Endothelial cell of umbilical vein (primary cell): ENCODE measurements at regions not wholly inside any gene's neighbourhood (a gene's known extent, or its start where the extent isn't known, plus 50 kb on each side); places are given as distances from the start of the nearest gene placed in this dataset.

Experiments used
- BruUV-seq: library from RNA; stranded (reverse); fragments of 400-500 nt; replicated peaks from 2 replicates; lab custom pipeline; 2021; lab: Mats Ljungman, UMichigan
- CTCF ChIA-PET: fragments of 300-600, 350-600 bp; sonication (Branson Sonifier 250); formaldehyde crosslinking; loops from one replicate; lab custom pipeline; 2021; ENCODE audit warnings: antibody characterized with exemption, inconsistent platforms; lab: Charles Lee
- POLR2A ChIA-PET: fragments of 300-600, 350-600 bp; sonication (Branson Sonifier 250); formaldehyde crosslinking; loops from one replicate; lab custom pipeline; 2021; ENCODE audit warnings: antibody characterized with exemption, inconsistent platforms; lab: Charles Lee
- DNase-seq: peaks from one replicate; pipeline ENCODE4 v3.0.0-alpha.2; 2011; ENCODE audit warnings: low read depth, low spot score
- FAIRE-seq: peaks from 2 replicates; lab custom pipeline; 2011; peaks lifted over from hg19 to GRCh38; lab: Jason Lieb, UNC
- H2AFZ ChIP-seq: 2 replicates; pipeline ENCODE4 v1.6.0; 2012; ENCODE audit warnings: low read depth, low read length, control low read depth, inconsistent platforms
- H3K27ac ChIP-seq: 2 replicates; pipeline ENCODE4 v1.5.1; 2011; ENCODE audit warnings: low read depth, mild to moderate bottlenecking, control low read depth, low read length, moderate library complexity; ENCODE audit not compliant: insufficient read depth
- H3K27me3 ChIP-seq, 2 experiments: 2 replicates each; pipeline versions ENCODE4 v1.6.0 to v1.6.1; 2011; ENCODE audit warnings: low read length in 2 of 2, mixed read lengths in 1 of 2; ENCODE audit not compliant: control insufficient read depth in 2 of 2, insufficient read depth in 2 of 2
- H3K36me3 ChIP-seq, 2 experiments: 2 replicates in 1 of 2; 3 replicates in 1 of 2; pipeline ENCODE4 v1.5.1; 2011; ENCODE audit warnings: low read length in 2 of 2, mild to moderate bottlenecking in 1 of 2, moderate library complexity in 1 of 2; ENCODE audit not compliant: control insufficient read depth in 2 of 2, insufficient read depth in 2 of 2; ENCODE audit errors: extremely low read depth in 1 of 2
- H3K4me1 ChIP-seq: 3 replicates; pipeline ENCODE4 v1.5.1; 2011; ENCODE audit warnings: mild to moderate bottlenecking, low read length; ENCODE audit not compliant: control insufficient read depth, insufficient read depth; ENCODE audit errors: extremely low read depth
- H3K4me2 ChIP-seq: 2 replicates; pipeline ENCODE4 v1.6.1; 2011; ENCODE audit warnings: low read length, control low read depth, mixed read lengths; ENCODE audit not compliant: insufficient read depth
- H3K4me3 ChIP-seq, 3 experiments: fragments of 200-600 bp in 1 of 3; sonication (generic), shearing (Covaris generic) in 1 of 3; replicated peaks in 1 of 3; 2 replicates each; pipeline ENCODE4 v1.5.1; 2011 to 2016; ENCODE audit warnings: control low read depth in 3 of 3, low read length in 3 of 3, mild to moderate bottlenecking in 2 of 3, inconsistent platforms in 1 of 3, low read depth in 1 of 3, moderate library complexity in 1 of 3; ENCODE audit not compliant: insufficient read depth in 1 of 3
- H3K79me2 ChIP-seq: 2 replicates; pipeline ENCODE4 v1.6.0; 2012; ENCODE audit warnings: low read length, inconsistent platforms; ENCODE audit not compliant: control insufficient read depth, insufficient read depth
- H3K9ac ChIP-seq: replicated peaks from 2 replicates; pipeline ENCODE3; 2011; ENCODE audit warnings: low read length, control low read depth; ENCODE audit not compliant: insufficient read depth; ENCODE audit errors: extremely low read depth
- H3K9me1 ChIP-seq: replicated peaks from 3 replicates; pipeline ENCODE4 v1.6.0; 2011; ENCODE audit warnings: mild to moderate bottlenecking, low read length; ENCODE audit not compliant: control insufficient read depth, insufficient read depth; ENCODE audit errors: extremely low read depth
- H3K9me3 ChIP-seq: replicated peaks from 2 replicates; pipeline ENCODE4 v1.5.1; 2012; ENCODE audit warnings: low read length, inconsistent platforms; ENCODE audit not compliant: control insufficient read depth, insufficient read depth
- H4K20me1 ChIP-seq: replicated peaks from 2 replicates; pipeline ENCODE3; 2011; ENCODE audit warnings: mild to moderate bottlenecking, low read length; ENCODE audit not compliant: control insufficient read depth, insufficient read depth; ENCODE audit errors: extremely low read depth
- CTCF ChIP-seq, 2 donors: IDR thresholded peaks; 1 replicate in 1 of 2; 2 replicates in 1 of 2; pipeline ENCODE4 v1.5.1; 2011; ENCODE audit warnings: low read length in 2 of 2, mild to moderate bottlenecking in 2 of 2, moderate library complexity in 2 of 2, control low read depth in 1 of 2, inconsistent platforms in 1 of 2, low read depth in 1 of 2; ENCODE audit not compliant: insufficient read depth in 1 of 2; ENCODE audit errors: extremely low read depth in 1 of 2
- EZH2 ChIP-seq: IDR thresholded peaks from 2 replicates; pipeline ENCODE4 v1.6.1; 2012; ENCODE audit warnings: borderline replicate concordance, low read depth, mild to moderate bottlenecking, moderate library complexity, low read length, inconsistent platforms; ENCODE audit not compliant: severe bottlenecking
- FOS ChIP-seq: IDR thresholded peaks from 2 replicates; pipeline ENCODE4 v1.6.1; 2011; ENCODE audit warnings: mild to moderate bottlenecking, low read length, moderate library complexity, borderline replicate concordance; ENCODE audit not compliant: insufficient read depth
- GATA2 ChIP-seq: IDR thresholded peaks from 2 replicates; pipeline ENCODE4 v1.7.0; 2011; ENCODE audit warnings: low read depth, mild to moderate bottlenecking, moderate library complexity, mixed read lengths, low read length; ENCODE audit not compliant: insufficient read length, insufficient read depth
- JUN ChIP-seq: IDR thresholded peaks from 2 replicates; pipeline ENCODE4 v1.6.1; 2011; ENCODE audit warnings: borderline replicate concordance, low read depth; ENCODE audit not compliant: insufficient read length, insufficient read depth
- MYC ChIP-seq: IDR thresholded peaks from one replicate; pipeline ENCODE4 v1.6.1; 2011; ENCODE audit warnings: mild to moderate bottlenecking, low read depth, low read length
- POLR2A ChIP-seq: IDR thresholded peaks from 2 replicates; pipeline ENCODE4 v1.6.1; 2012; ENCODE audit warnings: low read depth, mild to moderate bottlenecking, control low read depth, low read length
- POLR2AphosphoS5 ChIP-seq: IDR thresholded peaks from 2 replicates; pipeline ENCODE4 v1.6.1; 2012; ENCODE audit warnings: low read depth, mild to moderate bottlenecking, control low read depth, low read length, moderate library complexity; ENCODE audit not compliant: insufficient read depth
- dilution Hi-C: fragments of 300-500 bp; cut with MboI; formaldehyde crosslinking; loops from one replicate; pipeline ENCODE4 v1.15.0; 2019; ENCODE audit warnings: low sequenced_read_pairs; ENCODE audit not compliant: extremely low pct_ligation_motif_present
- intact Hi-C: fragments of 100-400 bp; cut with micrococcal nuclease; formaldehyde crosslinking; loops from one replicate; pipeline ENCODE4 v1.10.0; 2022
- TF ChIP-seq, protein P1 (sequence below): IDR thresholded peaks from 2 replicates; pipeline ENCODE4 v1.6.1; 2011; ENCODE audit not compliant: insufficient read depth, insufficient read length

- H3K9me3 ChIP-seq = peaks cover 2% of the 10 kb centered on the region
- BruUV-seq = no TSS peak
- H3K36me3 ChIP-seq = no peaks in the 10 kb centered on the region
- ChIA-PET CTCF (no interaction called here), POLR2A (no interaction called here)
- TF ChIP-seq POLR2A (no peak), MYC (no peak), GATA2 (no peak), EZH2 (no peak), FOS (no peak), JUN (no peak), POLR2AphosphoS5 (no peak), CTCF (IDR thresholded peaks at IDR 0.05; ENCODE audit: extremely low read depth in 1 of 2, insufficient read depth in 1 of 2, low read depth in 1 of 2, low read length in 2 of 2) (no peak)
- TF ChIP-seq, protein P1, sequence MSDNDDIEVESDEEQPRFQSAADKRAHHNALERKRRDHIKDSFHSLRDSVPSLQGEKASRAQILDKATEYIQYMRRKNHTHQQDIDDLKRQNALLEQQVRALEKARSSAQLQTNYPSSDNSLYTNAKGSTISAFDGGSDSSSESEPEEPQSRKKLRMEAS = no peak
- DNase-seq (no peak), FAIRE-seq (no peak)
- intact Hi-C loops = no loop called here
- no peak overlapping the region for H3K9ac ChIP-seq
- no peaks in the 10 kb centered on the region for H4K20me1 ChIP-seq
- no peak overlapping the region for H3K27ac ChIP-seq
- H3K9me1 ChIP-seq = no peaks in the 10 kb centered on the region
- H2AFZ ChIP-seq = no peak overlapping the region
- no peaks in the 10 kb centered on the region for H3K27me3 ChIP-seq
- H3K4me3 ChIP-seq = no peak overlapping the region
- dilution Hi-C loops = no loop called here
- no peak overlapping the region for H3K4me2 ChIP-seq
- no peaks in the 10 kb centered on the region for H3K4me1 ChIP-seq
- no peaks in the 10 kb centered on the region for H3K79me2 ChIP-seq
Observed at GRCh38 chr14:47863441-47863840, 188.0 kb upstream of the MDGA2 start.
